GM21367 (cell line): ENCODE measurements at regions not wholly inside any gene's neighbourhood (a gene's known extent, or its start where the extent isn't known, plus 50 kb on each side); places are given as distances from the start of the nearest gene placed in this dataset.

ENCODE experiments used
- ATAC-seq: cut with Tn5 transposase; IDR thresholded peaks from one replicate; pipeline ENCODE4 v1.9.1; 2021; ENCODE audit not compliant: unreplicated experiment

- ATAC-seq = no peak
These were observed 681.2 kb upstream of the TSPY4 start for GRCh38 chrY:8656101-8656500.

- no peak for ATAC-seq
These were observed 680.7 kb upstream of the TSPY4 start for GRCh38 chrY:8656515-8656914.

- ATAC-seq = no peak
These were observed 677.5 kb upstream of the TSPY4 start for GRCh38 chrY:8659721-8660120.

- no peak for ATAC-seq
These were observed 663.4 kb upstream of the TSPY4 start for GRCh38 chrY:8673896-8674295.

GRCh38 chrY:8677336-8677935 lies 659.8 kb upstream of the TSPY4 start:
- ATAC-seq = no peak

- no peak for ATAC-seq
These were observed 650.1 kb upstream of the TSPY4 start for GRCh38 chrY:8687154-8687553.

GRCh38 chrY:8690901-8691685 lies 646.2 kb upstream of the TSPY4 start:
- ATAC-seq = no peak

GRCh38 chrY:8698571-8698970 lies 638.7 kb upstream of the TSPY4 start:
- no peak for ATAC-seq

- no peak for ATAC-seq
These were observed 631.5 kb upstream of the TSPY4 start for GRCh38 chrY:8705636-8706300.

- ATAC-seq = no peak
These were observed 625.0 kb upstream of the TSPY4 start for GRCh38 chrY:8712296-8712695.

- ATAC-seq = no peak
These were observed 622.0 kb upstream of the TSPY4 start for GRCh38 chrY:8715226-8715625.

- ATAC-seq = no peak
These were observed 610.6 kb upstream of the TSPY4 start for GRCh38 chrY:8726616-8727015.

- ATAC-seq = no peak
These were observed 607.3 kb upstream of the TSPY4 start for GRCh38 chrY:8729971-8730370.

- ATAC-seq = no peak
These were observed 595.8 kb upstream of the TSPY4 start for GRCh38 chrY:8741343-8742069.

GRCh38 chrY:8764184-8764583 lies 573.1 kb upstream of the TSPY4 start:
- no peak for ATAC-seq

- no peak for ATAC-seq
These were observed 555.9 kb upstream of the TSPY4 start for GRCh38 chrY:8781184-8781890.

GRCh38 chrY:8794561-8794960 lies 542.7 kb upstream of the TSPY4 start:
- ATAC-seq = no peak

- no peak for ATAC-seq
These were observed 532.9 kb upstream of the TSPY4 start for GRCh38 chrY:8804317-8804716.

- ATAC-seq = no peak
These were observed 529.4 kb upstream of the TSPY4 start for GRCh38 chrY:8807648-8808408.

GRCh38 chrY:8808611-8809010 lies 528.7 kb upstream of the TSPY4 start:
- ATAC-seq = no peak
